Panc1 (cell line): ENCODE measurements at regions not wholly inside any gene's neighbourhood (a gene's known extent, or its start where the extent isn't known, plus 50 kb on each side); places are given as distances from the start of the nearest gene placed in this dataset.
"Not testable (repeated sequence)": the region's sequence is repeated elsewhere in the genome, so short reads cannot be mapped to it uniquely, and the experiment has no call there.

ENCODE experiments used
- ATAC-seq: fragments of 200-7000 bp; cut with Tn5 transposase; 2 replicates; pipeline ENCODE4 v1.9.1; 2020; ENCODE audit warnings: mild to moderate bottlenecking, moderate library complexity
- BruUV-seq: library from RNA; stranded (reverse); fragments of 400-500 nt; replicated peaks from 2 replicates; lab custom pipeline; 2021; lab: Mats Ljungman, UMichigan
- CTCF ChIA-PET: fragments of 300-600 bp; sonication (Branson Sonifier 250); formaldehyde crosslinking; loops from one replicate; lab custom pipeline; 2022; ENCODE audit warnings: antibody characterized with exemption; lab: Charles Lee
- POLR2A ChIA-PET: fragments of 300-600 bp; sonication (Branson Sonifier 250); formaldehyde crosslinking; loops from one replicate; lab custom pipeline; 2022; ENCODE audit warnings: antibody characterized with exemption; lab: Charles Lee
- DNase-seq: peaks from one replicate; pipeline ENCODE4 v3.0.0-alpha.2; 2010; ENCODE audit warnings: low read depth, low spot score
- H3K27ac ChIP-seq: 2 replicates; pipeline ENCODE4 v1.5.1; 2011; ENCODE audit warnings: mild to moderate bottlenecking, low read length, inconsistent platforms
- H3K27me3 ChIP-seq: fragments of 200-500 bp; sonication (Bioruptor generic); 2 replicates; pipeline ENCODE4 v1.6.0; 2014; ENCODE audit warnings: low read length, inconsistent platforms; ENCODE audit not compliant: control insufficient read depth, insufficient read depth
- H3K36me3 ChIP-seq: fragments of 200-500 bp; sonication (Bioruptor generic); 2 replicates; pipeline ENCODE4 v1.5.1; 2014; ENCODE audit warnings: inconsistent platforms, mild to moderate bottlenecking, low read length, moderate library complexity; ENCODE audit not compliant: control insufficient read depth, insufficient read depth
- H3K4me1 ChIP-seq: 2 replicates; pipeline ENCODE4 v1.5.1; 2011; ENCODE audit warnings: inconsistent platforms, mild to moderate bottlenecking, low read length, moderate library complexity; ENCODE audit not compliant: control insufficient read depth, insufficient read depth
- H3K4me3 ChIP-seq, 2 experiments: 2 replicates each; pipeline ENCODE4 v1.5.1; 2011 to 2012; ENCODE audit warnings: low read depth in 2 of 2, low read length in 2 of 2, mild to moderate bottlenecking in 2 of 2, inconsistent platforms in 1 of 2, moderate library complexity in 1 of 2
- H3K9me3 ChIP-seq: fragments of 200-500 bp; sonication (Bioruptor generic); 2 replicates; pipeline ENCODE4 v1.5.1; 2014; ENCODE audit warnings: low read depth, mild to moderate bottlenecking, inconsistent platforms, low read length, moderate library complexity; ENCODE audit not compliant: control insufficient read depth, insufficient read depth
- POLR2AphosphoS5 ChIP-seq: IDR thresholded peaks from 2 replicates; pipeline ENCODE4 v1.6.1; 2012; ENCODE audit warnings: mild to moderate bottlenecking, low read depth, low read length, moderate library complexity
- SIN3A ChIP-seq: IDR thresholded peaks from 2 replicates; pipeline ENCODE4 v1.6.1; 2012; ENCODE audit warnings: low read depth, mild to moderate bottlenecking, low read length, moderate library complexity, borderline replicate concordance; ENCODE audit not compliant: insufficient read depth
- TCF7L2 ChIP-seq: IDR thresholded peaks from 2 replicates; pipeline ENCODE4 v1.6.1; 2011; ENCODE audit warnings: mild to moderate bottlenecking, low read depth, low read length, inconsistent platforms
- in situ Hi-C: cut with HindIII; loops from 2 replicates; pipeline ENCODE4 v1.10.0; 2016; ENCODE audit warnings: low sequenced_read_pairs, low pct_unique_long_range_greater_than_20kb
- intact Hi-C: fragments of 100-400 bp; cut with micrococcal nuclease; formaldehyde crosslinking; loops from one replicate; pipeline ENCODE4 v1.10.0; 2022; ENCODE audit not compliant: unreplicated experiment
- TF ChIP-seq, protein P1 (sequence below), 2 experiments: IDR thresholded peaks; 2 replicates each; pipeline ENCODE4 v1.6.1; 2011 to 2012; ENCODE audit warnings: low read depth in 2 of 2, control low read depth in 1 of 2, low read length in 1 of 2, mild to moderate bottlenecking in 1 of 2, moderate library complexity in 1 of 2; ENCODE audit not compliant: insufficient read depth in 1 of 2
- TF ChIP-seq, protein P2 (sequence below): fragments of 450-650 bp; IDR thresholded peaks from 2 replicates; pipeline ENCODE4 v1.5.1; 2017; ENCODE audit warnings: mild to moderate bottlenecking

- ChIA-PET CTCF (no interaction called here), POLR2A (no interaction called here)
- intact Hi-C loops (no loop called here), in situ Hi-C loops (no loop called here)
- no TSS peak for BruUV-seq
- Histone ChIP-seq H3K4me1 (no peaks in the 10 kb centered on the region), H3K27me3 (no peaks in the 10 kb centered on the region), H3K4me3 (no peak overlapping the region), H3K27ac (no peak overlapping the region), H3K9me3 (no peaks in the 10 kb centered on the region), H3K36me3 (no peaks in the 10 kb centered on the region)
- TF ChIP-seq, protein P1, sequence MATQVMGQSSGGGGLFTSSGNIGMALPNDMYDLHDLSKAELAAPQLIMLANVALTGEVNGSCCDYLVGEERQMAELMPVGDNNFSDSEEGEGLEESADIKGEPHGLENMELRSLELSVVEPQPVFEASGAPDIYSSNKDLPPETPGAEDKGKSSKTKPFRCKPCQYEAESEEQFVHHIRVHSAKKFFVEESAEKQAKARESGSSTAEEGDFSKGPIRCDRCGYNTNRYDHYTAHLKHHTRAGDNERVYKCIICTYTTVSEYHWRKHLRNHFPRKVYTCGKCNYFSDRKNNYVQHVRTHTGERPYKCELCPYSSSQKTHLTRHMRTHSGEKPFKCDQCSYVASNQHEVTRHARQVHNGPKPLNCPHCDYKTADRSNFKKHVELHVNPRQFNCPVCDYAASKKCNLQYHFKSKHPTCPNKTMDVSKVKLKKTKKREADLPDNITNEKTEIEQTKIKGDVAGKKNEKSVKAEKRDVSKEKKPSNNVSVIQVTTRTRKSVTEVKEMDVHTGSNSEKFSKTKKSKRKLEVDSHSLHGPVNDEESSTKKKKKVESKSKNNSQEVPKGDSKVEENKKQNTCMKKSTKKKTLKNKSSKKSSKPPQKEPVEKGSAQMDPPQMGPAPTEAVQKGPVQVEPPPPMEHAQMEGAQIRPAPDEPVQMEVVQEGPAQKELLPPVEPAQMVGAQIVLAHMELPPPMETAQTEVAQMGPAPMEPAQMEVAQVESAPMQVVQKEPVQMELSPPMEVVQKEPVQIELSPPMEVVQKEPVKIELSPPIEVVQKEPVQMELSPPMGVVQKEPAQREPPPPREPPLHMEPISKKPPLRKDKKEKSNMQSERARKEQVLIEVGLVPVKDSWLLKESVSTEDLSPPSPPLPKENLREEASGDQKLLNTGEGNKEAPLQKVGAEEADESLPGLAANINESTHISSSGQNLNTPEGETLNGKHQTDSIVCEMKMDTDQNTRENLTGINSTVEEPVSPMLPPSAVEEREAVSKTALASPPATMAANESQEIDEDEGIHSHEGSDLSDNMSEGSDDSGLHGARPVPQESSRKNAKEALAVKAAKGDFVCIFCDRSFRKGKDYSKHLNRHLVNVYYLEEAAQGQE (IDR thresholded peaks at IDR 0.05; ENCODE audit: insufficient read depth in 1 of 2, low read depth in 2 of 2, low read length in 1 of 2) = no peak
- TF ChIP-seq POLR2AphosphoS5 (no peak), SIN3A (no peak), TCF7L2 (no peak)
- TF ChIP-seq, protein P2, sequence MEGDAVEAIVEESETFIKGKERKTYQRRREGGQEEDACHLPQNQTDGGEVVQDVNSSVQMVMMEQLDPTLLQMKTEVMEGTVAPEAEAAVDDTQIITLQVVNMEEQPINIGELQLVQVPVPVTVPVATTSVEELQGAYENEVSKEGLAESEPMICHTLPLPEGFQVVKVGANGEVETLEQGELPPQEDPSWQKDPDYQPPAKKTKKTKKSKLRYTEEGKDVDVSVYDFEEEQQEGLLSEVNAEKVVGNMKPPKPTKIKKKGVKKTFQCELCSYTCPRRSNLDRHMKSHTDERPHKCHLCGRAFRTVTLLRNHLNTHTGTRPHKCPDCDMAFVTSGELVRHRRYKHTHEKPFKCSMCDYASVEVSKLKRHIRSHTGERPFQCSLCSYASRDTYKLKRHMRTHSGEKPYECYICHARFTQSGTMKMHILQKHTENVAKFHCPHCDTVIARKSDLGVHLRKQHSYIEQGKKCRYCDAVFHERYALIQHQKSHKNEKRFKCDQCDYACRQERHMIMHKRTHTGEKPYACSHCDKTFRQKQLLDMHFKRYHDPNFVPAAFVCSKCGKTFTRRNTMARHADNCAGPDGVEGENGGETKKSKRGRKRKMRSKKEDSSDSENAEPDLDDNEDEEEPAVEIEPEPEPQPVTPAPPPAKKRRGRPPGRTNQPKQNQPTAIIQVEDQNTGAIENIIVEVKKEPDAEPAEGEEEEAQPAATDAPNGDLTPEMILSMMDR = no peak
- DNase-seq = no peak
- no peak for ATAC-seq
Observed at GRCh38 chr4:91734682-91735081, 569.1 kb upstream of the GRID2 start.

GRCh38 chr4:91738831-91739230 lies 564.9 kb upstream of the GRID2 start:
- H3K27ac ChIP-seq, H3K9me3 ChIP-seq, CTCF ChIA-PET, intact Hi-C loops, H3K36me3 ChIP-seq, BruUV-seq, in situ Hi-C loops, H3K4me3 ChIP-seq, ATAC-seq, H3K4me1 ChIP-seq, H3K27me3 ChIP-seq, POLR2A ChIA-PET, DNase-seq: not testable (repeated sequence)

GRCh38 chr4:91746551-91746950 lies 557.2 kb upstream of the GRID2 start:
- ChIA-PET POLR2A (no interaction called here), CTCF (no interaction called here)
- no peaks in the 10 kb centered on the region for H3K9me3 ChIP-seq
- H3K36me3 ChIP-seq = no peaks in the 10 kb centered on the region
- no peak overlapping the region for H3K4me3 ChIP-seq
- intact Hi-C loops = no loop called here
- BruUV-seq = no TSS peak
- H3K27me3 ChIP-seq = no peaks in the 10 kb centered on the region
- DNase-seq (no peak), ATAC-seq (no peak)
- in situ Hi-C loops = no loop called here
- TF ChIP-seq, protein P1 (IDR thresholded peaks at IDR 0.05; ENCODE audit: insufficient read depth in 1 of 2, low read depth in 2 of 2, low read length in 1 of 2) = no peak
- TF ChIP-seq, protein P2 = no peak
- TF ChIP-seq TCF7L2 (no peak), SIN3A (no peak), POLR2AphosphoS5 (no peak)
- H3K4me1 ChIP-seq = no peaks in the 10 kb centered on the region
- H3K27ac ChIP-seq = no peak overlapping the region
